HG03175 (cell line): ENCODE measurements at regions not wholly inside any gene's neighbourhood (a gene's known extent, or its start where the extent isn't known, plus 50 kb on each side); places are given as distances from the start of the nearest gene placed in this dataset.
"Not testable (repeated sequence)": the region's sequence is repeated elsewhere in the genome, so short reads cannot be mapped to it uniquely, and the experiment has no call there.

ENCODE experiments used
- ATAC-seq: cut with Tn5 transposase; IDR thresholded peaks from one replicate; pipeline ENCODE4 v1.9.1; 2021; ENCODE audit warnings: mild to moderate bottlenecking, moderate library complexity; ENCODE audit not compliant: unreplicated experiment

GRCh38 chr2:187679454-187679853, 125.2 kb upstream of the TFPI start:
- ATAC-seq, result no peak

GRCh38 chr2:187684174-187684573, 129.9 kb upstream of the TFPI start:
- no peak for ATAC-seq

DNA sequence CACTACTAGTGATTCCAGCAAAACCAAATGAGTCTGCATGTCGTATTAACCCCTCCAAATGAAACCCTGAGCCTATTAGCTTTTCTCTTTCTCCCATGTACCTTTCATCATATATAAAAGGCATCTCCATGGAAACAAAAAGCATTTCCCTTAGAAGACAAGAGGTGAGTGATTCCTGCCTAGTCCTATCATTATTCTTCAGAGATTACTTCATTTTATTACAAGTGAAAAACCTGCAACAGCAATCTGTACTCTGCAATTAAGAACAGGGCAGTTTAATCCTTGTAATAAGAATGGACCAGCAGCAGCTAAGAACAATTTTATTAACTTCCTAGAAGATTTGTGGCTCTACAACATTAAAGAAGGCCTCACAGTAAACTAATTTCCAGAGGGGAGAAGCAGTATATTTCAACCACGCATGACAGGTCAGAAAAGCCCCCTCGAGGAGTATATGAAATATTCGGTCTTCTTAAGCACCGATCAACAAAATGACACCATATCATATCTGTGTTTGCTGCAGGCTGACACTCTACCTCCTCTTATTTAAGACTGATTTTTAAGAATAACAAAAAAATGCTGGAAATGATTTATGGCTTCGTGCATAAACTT, 132.3 kb upstream of the TFPI start:
- ATAC-seq, result no peak

GRCh38 chr2:187687585-187687984, 133.3 kb upstream of the TFPI start:
- no peak for ATAC-seq

DNA sequence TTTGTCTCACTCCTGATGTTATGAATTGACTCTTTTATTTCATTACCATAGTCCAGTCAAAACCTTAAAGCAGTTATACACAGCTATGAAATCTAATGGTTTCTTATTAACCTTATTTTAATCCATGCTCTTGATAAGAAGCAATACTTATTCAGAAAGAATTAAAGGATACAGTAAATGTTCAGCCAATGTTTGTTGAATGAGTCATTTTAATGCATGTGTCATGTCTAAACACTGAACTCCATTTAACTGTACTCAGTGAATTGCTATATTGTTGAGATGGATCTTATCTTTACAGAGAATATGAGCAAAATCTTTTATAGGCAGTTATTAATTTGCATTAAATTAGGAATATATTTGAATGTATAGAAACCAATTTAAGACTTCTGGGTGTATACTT, 135.1 kb upstream of the TFPI start:
- no peak for ATAC-seq

DNA sequence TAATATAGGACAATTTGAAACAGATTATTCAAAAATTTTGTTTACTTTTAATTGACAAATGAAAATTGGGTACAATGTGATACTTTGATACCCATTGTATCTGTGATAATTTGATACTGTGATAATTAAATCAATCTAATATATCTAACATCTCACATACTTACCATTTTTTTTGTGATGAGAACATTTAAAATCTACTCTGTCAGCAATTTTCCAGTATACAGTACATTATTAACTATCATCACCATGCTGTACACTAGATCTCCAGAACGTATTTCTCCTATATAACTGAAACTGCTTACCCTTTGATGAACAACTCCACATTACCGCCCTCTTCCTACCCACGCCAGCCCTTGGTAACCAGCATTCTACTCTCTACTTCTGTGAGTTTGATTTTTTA, 139.7 kb upstream of the TFPI start:
- ATAC-seq, result no peak

GRCh38 chr2:187696644-187697043, 142.4 kb upstream of the TFPI start:
- ATAC-seq, result not testable (repeated sequence)

DNA sequence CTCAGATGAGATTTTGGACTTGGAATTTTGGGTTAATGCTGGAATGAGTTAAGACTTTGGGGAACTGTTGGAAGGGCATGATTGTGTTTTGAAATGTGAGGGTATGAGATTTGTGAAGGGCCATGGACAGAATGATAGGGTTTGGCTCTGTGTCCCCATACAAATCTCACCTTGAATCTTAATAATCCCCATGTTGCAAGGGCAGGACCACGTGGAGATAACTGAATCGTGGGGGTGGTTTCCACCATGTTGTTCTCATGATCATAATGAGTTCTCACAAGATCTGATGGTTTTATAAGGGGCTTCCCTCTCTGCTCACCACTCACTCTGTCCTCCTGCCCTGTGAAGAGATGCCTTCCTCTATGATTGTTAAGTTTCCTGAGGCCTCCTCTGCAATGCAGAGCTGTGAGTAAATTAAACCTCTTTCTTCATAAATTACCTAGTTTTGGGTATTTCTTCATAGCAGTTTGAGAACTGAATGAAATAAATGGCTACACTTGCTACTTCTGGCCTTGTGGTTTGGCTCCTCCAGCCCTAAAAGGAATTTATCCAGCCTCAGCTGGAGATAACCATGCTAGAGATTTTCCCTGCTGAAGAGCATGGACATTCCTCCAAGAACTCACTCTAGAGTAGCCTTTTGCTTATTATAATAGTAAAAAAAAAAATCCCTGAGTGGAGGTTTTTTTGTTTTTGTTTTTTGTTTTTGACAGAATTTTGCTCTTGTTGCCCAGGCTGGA, 144.3 kb upstream of the TFPI start:
- no peak for ATAC-seq

DNA sequence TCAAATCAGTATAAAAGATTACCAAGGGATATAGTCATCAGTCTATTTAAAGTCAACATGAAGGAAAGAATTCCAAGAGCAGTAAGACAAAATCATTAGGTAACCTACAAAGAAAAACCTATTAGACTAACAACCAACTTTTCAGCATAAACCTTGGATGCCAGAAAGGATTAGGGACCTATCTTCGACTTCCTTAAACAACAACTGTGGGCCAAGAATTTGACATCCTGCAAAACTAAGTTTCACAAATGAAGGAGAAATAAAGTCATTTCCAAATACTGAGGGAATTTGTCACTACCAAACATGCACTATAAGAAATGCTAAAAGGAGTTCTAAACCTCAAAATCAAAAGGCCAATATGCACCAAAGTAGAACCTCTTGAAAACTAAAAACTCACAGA, 147.9 kb upstream of the TFPI start:
- ATAC-seq, result no peak

DNA sequence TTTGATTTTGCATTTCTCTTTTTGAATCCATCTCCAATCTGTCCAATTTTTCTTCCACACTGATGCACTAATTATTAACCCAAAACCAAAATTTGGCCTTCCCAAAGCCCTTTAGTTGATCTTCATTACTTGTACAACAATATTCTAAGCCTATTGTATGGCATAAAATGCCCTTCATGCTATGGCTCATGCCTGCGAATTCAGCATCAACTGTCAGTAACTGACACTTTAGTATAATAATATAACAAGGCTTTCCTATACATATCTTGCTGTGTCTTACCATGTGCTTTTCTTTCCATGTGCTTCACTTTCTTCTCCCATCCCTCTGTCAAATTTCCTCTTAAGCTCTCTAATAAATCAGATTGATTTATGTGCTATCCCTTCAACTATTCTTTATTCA, 154.0 kb upstream of the TFPI start:
- ATAC-seq, result no peak

DNA sequence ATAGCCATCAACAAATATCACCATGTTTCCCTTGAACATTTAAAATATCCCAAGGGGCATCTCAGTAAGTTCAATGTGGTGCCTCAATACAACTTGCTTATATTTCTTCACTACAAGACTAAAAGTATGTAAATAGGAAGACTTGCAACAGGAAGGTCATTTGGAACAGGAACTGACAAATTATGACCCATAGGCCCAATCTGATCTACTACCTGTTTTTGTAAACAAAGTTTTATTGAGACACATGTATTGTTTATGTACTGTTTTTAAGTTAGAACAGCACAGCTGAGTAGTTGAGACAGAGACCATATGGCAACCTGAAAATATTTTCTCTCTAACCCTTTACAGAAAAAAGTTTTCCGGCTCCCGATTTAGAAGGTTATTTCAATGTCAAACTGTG, 154.8 kb upstream of the TFPI start:
- ATAC-seq, result no peak

DNA sequence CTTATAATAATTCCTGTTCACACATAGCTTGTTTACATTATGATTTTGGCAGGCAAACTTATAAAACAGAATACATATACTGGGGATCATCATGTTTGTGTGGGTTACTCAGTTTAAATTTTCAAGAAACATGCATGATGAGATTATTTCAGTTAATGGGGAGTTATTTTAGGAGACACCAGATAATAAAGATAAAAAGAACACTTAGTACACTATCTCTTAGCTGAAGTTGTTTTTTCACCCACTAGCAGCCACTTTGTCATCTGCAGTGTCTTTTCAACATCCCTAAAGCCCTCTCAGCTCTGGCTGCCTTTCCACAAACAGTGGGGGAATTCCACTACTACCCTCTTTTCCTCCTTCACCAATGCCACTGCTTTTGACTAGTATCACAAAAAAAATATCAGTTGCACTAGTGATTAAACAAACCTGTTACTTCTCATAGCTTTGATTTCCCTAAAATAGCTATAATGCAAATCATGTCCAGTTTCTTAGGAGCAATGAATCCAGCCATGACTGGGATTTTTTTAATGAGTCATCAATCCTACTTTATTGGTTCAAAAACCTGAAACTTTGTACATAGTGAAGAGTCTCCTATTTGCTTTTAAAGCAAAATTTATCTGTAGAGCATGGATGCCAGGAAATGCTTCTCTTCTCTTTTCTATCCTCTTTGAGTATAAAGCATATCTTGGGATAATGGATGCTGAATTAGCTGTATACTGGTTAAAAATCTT, 156.7 kb upstream of the TFPI start:
- ATAC-seq, result no peak

- no peak for ATAC-seq
Measured at GRCh38 chr2:187715590-187715989, 161.4 kb upstream of the TFPI start.

- ATAC-seq, result no peak
Measured at GRCh38 chr2:187716301-187716700, 162.1 kb upstream of the TFPI start.

DNA sequence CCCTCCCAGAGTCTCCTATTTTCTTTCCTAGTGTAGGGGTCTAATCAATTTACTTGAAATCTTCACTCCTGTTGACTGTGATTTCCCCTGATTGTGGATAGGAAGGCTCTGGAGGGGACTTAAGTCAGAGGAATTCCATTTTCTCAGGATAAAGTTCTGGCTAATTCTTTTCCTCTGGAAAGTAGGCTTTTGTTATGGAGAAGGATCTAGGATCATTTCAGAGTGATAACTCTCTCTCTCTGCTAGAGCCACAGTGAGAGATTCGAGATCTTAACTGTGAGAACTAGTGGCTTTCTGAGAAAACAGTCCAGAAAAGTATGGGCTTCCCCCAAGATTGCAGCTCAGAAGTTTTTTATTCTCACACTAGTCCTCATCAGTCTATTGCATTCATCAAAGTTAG, 163.9 kb upstream of the TFPI start:
- ATAC-seq, result no peak

DNA sequence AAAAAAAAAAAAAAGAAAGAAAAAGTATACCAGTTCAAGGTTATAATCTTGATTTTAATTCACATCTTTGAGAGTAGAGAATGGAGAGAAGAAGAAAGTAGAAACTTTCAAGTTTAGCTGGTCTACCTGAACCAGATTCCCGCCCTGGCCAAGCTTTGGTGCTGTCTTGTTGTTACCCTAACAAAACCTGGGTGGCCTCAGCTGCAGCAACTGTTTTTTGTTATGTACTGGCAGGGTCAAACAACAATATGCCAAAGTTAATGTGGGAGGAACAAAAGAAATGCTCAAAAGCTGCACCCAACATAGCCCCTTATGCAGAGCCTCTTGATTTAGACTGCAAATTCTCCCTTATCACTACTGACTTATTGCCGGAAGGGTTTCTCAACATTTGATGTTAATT, 165.3 kb upstream of the TFPI start:
- no peak for ATAC-seq

- ATAC-seq, result no peak
Measured at GRCh38 chr2:187748958-187749357, 194.7 kb upstream of the TFPI start.

DNA sequence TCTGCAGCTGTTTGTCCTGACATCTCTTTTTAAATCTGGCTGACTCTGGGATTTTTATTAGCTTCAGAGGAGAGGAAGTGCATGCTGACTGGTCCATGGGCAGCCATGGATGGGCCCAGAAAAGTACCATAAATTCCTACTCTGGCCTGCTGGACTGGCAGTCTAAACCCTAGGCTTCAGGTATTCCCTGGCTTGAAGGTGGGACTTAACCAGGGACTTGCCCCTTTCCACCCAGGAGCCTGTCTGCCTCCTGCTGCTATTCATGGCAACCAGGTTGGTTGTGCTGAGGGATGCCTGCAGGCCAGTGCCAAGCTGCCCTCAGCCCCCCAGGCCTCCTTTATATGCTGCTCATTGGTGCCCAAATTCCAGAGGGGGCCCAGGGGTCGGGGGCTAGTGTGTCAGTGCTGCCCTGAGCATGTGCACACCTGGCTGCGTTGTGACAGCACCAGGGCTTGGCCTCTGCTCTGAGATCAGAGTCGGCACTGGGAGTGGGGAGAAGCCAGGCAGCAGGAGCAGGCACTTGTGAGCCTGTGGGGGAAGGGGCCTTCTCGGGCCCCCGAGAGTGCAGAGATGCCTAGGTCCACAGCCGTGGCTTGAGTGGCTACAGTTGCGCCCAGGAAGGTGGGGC, 195.7 kb upstream of the TFPI start:
- ATAC-seq, result no peak

DNA sequence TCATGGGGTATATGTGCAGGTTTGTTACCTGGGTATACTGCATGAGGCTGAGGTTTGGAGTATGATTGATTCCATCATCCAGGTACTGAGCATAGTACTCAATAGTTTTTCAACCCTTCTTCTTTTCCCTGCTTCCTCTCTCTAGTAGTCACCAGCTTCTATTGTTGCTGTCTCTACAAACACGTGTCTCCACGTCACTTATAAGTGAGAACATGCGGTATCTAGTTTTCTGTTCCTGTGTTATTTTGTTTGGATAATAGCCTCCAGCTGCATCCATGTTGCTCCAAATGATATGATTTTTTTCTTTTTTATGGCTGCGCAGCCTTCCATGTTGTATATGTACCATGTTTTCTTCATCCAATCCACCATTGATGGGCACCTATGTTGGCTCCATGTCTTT, 214.8 kb upstream of the TFPI start:
- ATAC-seq, result no peak

DNA sequence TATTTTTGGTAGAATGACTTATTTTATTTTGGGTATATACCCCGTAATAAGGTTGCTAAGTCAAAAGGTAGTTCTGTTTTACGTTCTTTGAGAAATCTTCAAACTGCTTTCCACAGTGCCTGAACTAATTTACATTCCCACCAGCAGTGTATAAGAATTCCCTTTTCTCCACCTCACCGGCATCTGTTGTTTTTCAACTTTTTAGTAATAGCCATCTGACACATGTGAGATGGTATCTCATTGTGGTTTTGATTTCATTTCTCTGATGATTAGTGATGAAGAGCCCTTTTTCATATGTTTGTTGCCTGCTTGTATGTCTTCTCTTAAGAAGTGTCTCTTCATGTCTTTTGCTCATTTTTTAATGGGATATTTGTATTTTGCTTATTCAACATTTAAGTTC, 215.2 kb upstream of the TFPI start:
- no peak for ATAC-seq

DNA sequence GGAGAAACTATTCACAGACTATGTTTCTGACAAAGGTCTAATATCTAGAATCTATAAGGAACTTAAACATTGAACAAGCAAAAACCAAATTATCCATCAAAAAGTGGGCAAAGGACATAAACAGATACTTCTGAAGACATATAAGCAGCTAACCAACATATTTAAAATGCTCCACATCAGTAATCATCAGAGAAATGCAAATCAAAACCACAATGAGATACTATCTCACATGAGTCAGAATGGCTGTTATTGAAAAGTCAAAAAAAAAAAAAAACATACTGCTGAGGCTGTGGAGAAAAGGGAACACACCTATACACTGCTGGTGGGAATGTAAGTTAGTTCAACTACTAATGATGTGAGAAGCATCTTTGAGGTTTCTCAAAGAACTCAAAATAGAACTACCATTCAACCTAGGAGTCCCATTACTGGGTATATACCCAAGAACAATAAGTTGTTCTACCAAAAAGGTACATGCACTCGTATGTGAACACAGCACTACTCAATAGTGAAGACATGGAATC, 220.4 kb upstream of the TFPI start:
- no peak for ATAC-seq

DNA sequence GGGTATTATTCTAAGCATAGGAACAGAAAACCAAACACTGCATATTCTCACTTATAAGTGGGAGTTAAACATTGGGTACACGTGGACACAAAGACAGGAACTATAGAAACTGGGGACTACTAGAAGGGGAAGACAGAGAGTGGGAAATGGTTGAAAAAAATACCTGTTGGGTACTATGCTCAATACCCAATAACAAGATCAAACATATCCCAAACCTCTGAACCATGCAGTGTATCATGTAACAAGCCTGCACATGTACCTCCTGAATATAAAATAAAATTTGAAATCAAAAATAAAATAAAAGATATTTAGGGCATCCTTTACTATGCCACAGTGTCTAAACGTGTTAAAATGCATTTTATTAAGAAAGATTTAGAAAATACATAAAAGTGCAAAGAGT, 221.0 kb upstream of the TFPI start:
- no peak for ATAC-seq
